ENCODE measurements at regions not wholly inside any gene's neighbourhood (a gene's known extent, or its start where the extent isn't known, plus 50 kb on each side); places are given as distances from the start of the nearest gene placed in this dataset.

GRCh38 chr12:75694534-75695268 is 183.3 kb upstream of the KRR1 start:
- Histone ChIP-seq H3K4me3 (no peak overlapping the region), H3K4me1 (ENCODE audit: insufficient read depth) (0 out of 2 replicates have a peak, but pooled peaks cover 3% of the 10 kb centered on the region), H3K9me2 (ENCODE audit: insufficient read depth) (no peaks in the 10 kb centered on the region; the same call in 1 of the 2 replicates), H3K27ac (ENCODE audit: low read depth) (no peak overlapping the region), H2AFZ (no peak overlapping the region), H3F3A (replicated peaks; ENCODE audit: low read depth) (no peaks in the 10 kb centered on the region), H4K20me1 (replicated peaks; ENCODE audit: insufficient read depth) (no peaks in the 10 kb centered on the region), H3K79me2 (replicated peaks; ENCODE audit: insufficient read depth) (no peaks in the 10 kb centered on the region), H3K4me2 (no peak overlapping the region), H3K27me3 (ENCODE audit: insufficient read depth) (no peaks in the 10 kb centered on the region), H3K36me3 (ENCODE audit: insufficient read depth) (no peaks in the 10 kb centered on the region)
- no peaks in the 10 kb centered on the region for H3K27me3 Mint-ChIP-seq (ENCODE audit: insufficient read depth, low read depth, poor library complexity)
- no peak for DNase-seq (ENCODE audit: low spot score)
- TF ChIP-seq ZNF114 (CRISPR knock-in tag; IDR thresholded peaks at IDR 0.05) (no peak), CREB1 (CRISPR knock-in tag; IDR thresholded peaks at IDR 0.05; ENCODE audit: low read depth) (no peak), STAT1 (IDR thresholded peaks at IDR 0.05; ENCODE audit: unreplicated experiment) (no peak), CTCF (conservative IDR thresholded peaks at IDR 0.05; ENCODE audit: low read depth in 2 of 2) (no peak), NANOG (IDR thresholded peaks at IDR 0.05; ENCODE audit: borderline replicate concordance) (no peak), ZNF331 (CRISPR knock-in tag; IDR thresholded peaks at IDR 0.05; ENCODE audit: low read depth) (no peak), EZH2 (IDR thresholded peaks at IDR 0.05; ENCODE audit: low read depth, unreplicated experiment) (no peak), POLR2AphosphoS5 (IDR thresholded peaks at IDR 0.05; ENCODE audit: low read depth) (no peak)
- no peak for ATAC-seq
- H3K4me3 Mint-ChIP-seq = no peak overlapping the region
- H3K4me1 Mint-ChIP-seq = peaks cover 16% of the 10 kb centered on the region
- no peaks in the 10 kb centered on the region for H3K9me3 Mint-ChIP-seq
- H3K27ac Mint-ChIP-seq = no peak overlapping the region
- no peaks in the 10 kb centered on the region for H3K36me3 Mint-ChIP-seq (ENCODE audit: low read depth)

GRCh38 chr12:75692876-75693275 is 181.5 kb upstream of the KRR1 start:
- H3K36me3 Mint-ChIP-seq (ENCODE audit: low read depth) = no peaks in the 10 kb centered on the region
- Histone ChIP-seq H3K36me3 (ENCODE audit: insufficient read depth) (no peaks in the 10 kb centered on the region), H3K27me3 (ENCODE audit: insufficient read depth) (no peaks in the 10 kb centered on the region), H3K4me3 (no peak overlapping the region), H2AFZ (no peak overlapping the region), H3F3A (replicated peaks; ENCODE audit: low read depth) (no peaks in the 10 kb centered on the region), H4K20me1 (replicated peaks; ENCODE audit: insufficient read depth) (no peaks in the 10 kb centered on the region), H3K79me2 (replicated peaks; ENCODE audit: insufficient read depth) (no peaks in the 10 kb centered on the region), H3K9me2 (ENCODE audit: insufficient read depth) (peaks cover 3% of the 10 kb centered on the region; the same call in 1 of the 2 replicates), H3K4me1 (ENCODE audit: insufficient read depth) (0 out of 2 replicates have a peak, but pooled peaks cover 3% of the 10 kb centered on the region), H3K4me2 (no peak overlapping the region), H3K27ac (ENCODE audit: low read depth) (no peak overlapping the region)
- ATAC-seq (no peak), DNase-seq (ENCODE audit: low spot score) (no peak)
- no peak overlapping the region for H3K4me3 Mint-ChIP-seq
- TF ChIP-seq POLR2AphosphoS5 (IDR thresholded peaks at IDR 0.05; ENCODE audit: low read depth) (no peak), NANOG (IDR thresholded peaks at IDR 0.05; ENCODE audit: borderline replicate concordance) (no peak), ZNF331 (CRISPR knock-in tag; IDR thresholded peaks at IDR 0.05; ENCODE audit: low read depth) (no peak), JUNB (IDR thresholded peaks at IDR 0.05; ENCODE audit: unreplicated experiment) (no peak), ZNF114 (CRISPR knock-in tag; IDR thresholded peaks at IDR 0.05) (no peak)
- TF ChIP-seq, protein P1, sequence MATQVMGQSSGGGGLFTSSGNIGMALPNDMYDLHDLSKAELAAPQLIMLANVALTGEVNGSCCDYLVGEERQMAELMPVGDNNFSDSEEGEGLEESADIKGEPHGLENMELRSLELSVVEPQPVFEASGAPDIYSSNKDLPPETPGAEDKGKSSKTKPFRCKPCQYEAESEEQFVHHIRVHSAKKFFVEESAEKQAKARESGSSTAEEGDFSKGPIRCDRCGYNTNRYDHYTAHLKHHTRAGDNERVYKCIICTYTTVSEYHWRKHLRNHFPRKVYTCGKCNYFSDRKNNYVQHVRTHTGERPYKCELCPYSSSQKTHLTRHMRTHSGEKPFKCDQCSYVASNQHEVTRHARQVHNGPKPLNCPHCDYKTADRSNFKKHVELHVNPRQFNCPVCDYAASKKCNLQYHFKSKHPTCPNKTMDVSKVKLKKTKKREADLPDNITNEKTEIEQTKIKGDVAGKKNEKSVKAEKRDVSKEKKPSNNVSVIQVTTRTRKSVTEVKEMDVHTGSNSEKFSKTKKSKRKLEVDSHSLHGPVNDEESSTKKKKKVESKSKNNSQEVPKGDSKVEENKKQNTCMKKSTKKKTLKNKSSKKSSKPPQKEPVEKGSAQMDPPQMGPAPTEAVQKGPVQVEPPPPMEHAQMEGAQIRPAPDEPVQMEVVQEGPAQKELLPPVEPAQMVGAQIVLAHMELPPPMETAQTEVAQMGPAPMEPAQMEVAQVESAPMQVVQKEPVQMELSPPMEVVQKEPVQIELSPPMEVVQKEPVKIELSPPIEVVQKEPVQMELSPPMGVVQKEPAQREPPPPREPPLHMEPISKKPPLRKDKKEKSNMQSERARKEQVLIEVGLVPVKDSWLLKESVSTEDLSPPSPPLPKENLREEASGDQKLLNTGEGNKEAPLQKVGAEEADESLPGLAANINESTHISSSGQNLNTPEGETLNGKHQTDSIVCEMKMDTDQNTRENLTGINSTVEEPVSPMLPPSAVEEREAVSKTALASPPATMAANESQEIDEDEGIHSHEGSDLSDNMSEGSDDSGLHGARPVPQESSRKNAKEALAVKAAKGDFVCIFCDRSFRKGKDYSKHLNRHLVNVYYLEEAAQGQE (IDR thresholded peaks at IDR 0.05; ENCODE audit: unreplicated experiment) = no peak
- no peak overlapping the region for H3K27ac Mint-ChIP-seq
- peaks cover 9% of the 10 kb centered on the region; the same call in 1 of the 3 replicates for H3K4me1 Mint-ChIP-seq
- no peaks in the 10 kb centered on the region for H3K9me3 Mint-ChIP-seq
- no peaks in the 10 kb centered on the region for H3K27me3 Mint-ChIP-seq (ENCODE audit: insufficient read depth, low read depth, poor library complexity)

All from GM23338 (cell line).